Upper lobe of left lung (tissue), 4 donors: ENCODE measurements at regions not wholly inside any gene's neighbourhood (a gene's known extent, or its start where the extent isn't known, plus 50 kb on each side); places are given as distances from the start of the nearest gene placed in this dataset.

Experiments used
- CTCF ChIP-seq, 6 experiments: fragments of 450-650 bp in 4 of 6; fragments of 200-600 bp in 2 of 6; sonication (generic) in 2 of 6; IDR thresholded peaks; one replicate each; pipeline ENCODE4 v1.5.1; 2016 to 2019; ENCODE audit warnings: antibody characterized with exemption in 6 of 6
- POLR2A ChIP-seq, 4 donors: fragments of 450-650 bp; IDR thresholded peaks; one replicate each; pipeline ENCODE4 v1.5.1; 2016 to 2017; ENCODE audit warnings: antibody characterized with exemption in 4 of 4, mild to moderate bottlenecking in 2 of 4

- TF ChIP-seq CTCF (IDR thresholded peaks at IDR 0.05) (no peak), POLR2A (IDR thresholded peaks at IDR 0.05) (no peak)
Observed at GRCh38 chr1:59006289-59006658, 222.4 kb upstream of the JUN start.
